GM23248 (cell line): ENCODE measurements at regions not wholly inside any gene's neighbourhood (a gene's known extent, or its start where the extent isn't known, plus 50 kb on each side); places are given as distances from the start of the nearest gene placed in this dataset.

Source experiments
- DNase-seq: peaks from one replicate; pipeline ENCODE4 v3.0.0-alpha.2; 2015
- H2AFZ ChIP-seq: fragments of 200-600 bp; sonication (generic); 2 replicates; pipeline ENCODE4 v1.6.1; 2016; ENCODE audit warnings: antibody characterized with exemption
- H3F3A ChIP-seq: fragments of 200-600 bp; sonication (generic); 2 replicates; pipeline ENCODE4 v1.6.1; 2016; ENCODE audit warnings: mild to moderate bottlenecking, antibody characterized with exemption, mixed run types; ENCODE audit not compliant: insufficient read depth
- H3K27ac ChIP-seq: fragments of 200-600 bp; sonication (generic); 2 replicates; pipeline ENCODE4 v1.5.1; 2016; ENCODE audit warnings: mild to moderate bottlenecking
- H3K27me3 ChIP-seq: fragments of 200-600 bp; sonication (generic); replicated peaks from 2 replicates; pipeline ENCODE4 v1.6.1; 2016; ENCODE audit warnings: mild to moderate bottlenecking; ENCODE audit not compliant: insufficient read depth
- H3K36me3 ChIP-seq: fragments of 200-600 bp; sonication (generic); 2 replicates; pipeline ENCODE4 v1.6.1; 2016; ENCODE audit warnings: low read depth, mild to moderate bottlenecking
- H3K4me1 ChIP-seq: fragments of 200-600 bp; sonication (generic); 2 replicates; pipeline ENCODE4 v1.6.1; 2016; ENCODE audit warnings: mild to moderate bottlenecking; ENCODE audit not compliant: insufficient read depth
- H3K4me2 ChIP-seq: fragments of 200-600 bp; sonication (generic); one replicate; pipeline ENCODE4 v1.6.1; 2016; ENCODE audit warnings: mild to moderate bottlenecking; ENCODE audit not compliant: unreplicated experiment
- H3K4me3 ChIP-seq: fragments of 200-600 bp; sonication (generic); 2 replicates; pipeline ENCODE4 v1.5.1; 2016; ENCODE audit warnings: mild to moderate bottlenecking
- H3K79me2 ChIP-seq: fragments of 200-600 bp; sonication (generic); 2 replicates; pipeline ENCODE4 v1.6.1; 2016; ENCODE audit warnings: mild to moderate bottlenecking; ENCODE audit not compliant: insufficient read depth
- H3K9ac ChIP-seq: fragments of 200-600 bp; sonication (generic); 2 replicates; pipeline ENCODE4 v1.6.1; 2016; ENCODE audit warnings: mild to moderate bottlenecking
- H3K9me2 ChIP-seq: fragments of 200-600 bp; sonication (generic); 2 replicates; pipeline ENCODE4 v1.6.1; 2016; ENCODE audit warnings: mixed run types, mild to moderate bottlenecking, moderate library complexity; ENCODE audit not compliant: insufficient read depth
- H3K9me3 ChIP-seq: fragments of 200-600 bp; sonication (generic); one replicate; pipeline ENCODE4 v1.6.1; 2017; ENCODE audit warnings: low read depth
- H4K20me1 ChIP-seq: fragments of 200-600 bp; sonication (generic); 2 replicates; pipeline ENCODE4 v1.6.0; 2016; ENCODE audit not compliant: insufficient read depth
- EZH2 ChIP-seq: fragments of 200-600 bp; sonication (generic); IDR thresholded peaks from 2 replicates; pipeline ENCODE4 v1.6.1; 2018; ENCODE audit warnings: antibody characterized with exemption, mild to moderate bottlenecking; ENCODE audit not compliant: insufficient read depth, poor library complexity, severe bottlenecking
- EZH2phosphoT487 ChIP-seq: fragments of 200-600 bp; sonication (generic); IDR thresholded peaks from 2 replicates; pipeline ENCODE4 v1.6.1; 2018; ENCODE audit warnings: antibody characterized with exemption, moderate library complexity, mild to moderate bottlenecking, low read depth; ENCODE audit not compliant: insufficient read depth
- WGBS, 2 experiments: methylation state at CpG; one replicate each; pipeline ENCODE4 v1.1.6; 2015 to 2017; ENCODE audit warnings: low lambda C conversion rate in 2 of 2, low coverage in 1 of 2; ENCODE audit errors: missing lambda C conversion rate in 2 of 2; 5-methylcytosine and 5-hydroxymethylcytosine counted together
- in situ Hi-C: fragments of 300-500 bp; cut with MboI; formaldehyde crosslinking; loops from 2 replicates; pipeline ENCODE4 v1.15.0; 2020

DNA sequence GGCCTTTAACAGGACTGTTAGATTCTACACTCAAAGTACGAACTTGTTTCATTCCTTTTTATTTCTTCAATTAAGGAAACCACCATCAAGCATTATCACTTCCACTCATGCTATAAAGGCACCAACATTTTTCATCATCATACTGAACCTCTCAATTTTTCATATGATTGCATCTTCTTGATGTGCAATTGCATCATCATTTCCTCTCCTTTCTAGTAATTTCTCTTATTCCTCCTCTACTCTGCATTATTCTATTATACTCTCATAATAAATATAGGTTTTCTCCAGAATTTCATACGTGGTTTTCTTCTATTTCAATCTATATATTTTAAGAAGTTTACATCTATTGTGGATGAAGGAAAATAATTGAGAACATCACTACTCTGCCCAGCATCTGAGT lies 506.2 kb upstream of the ZNF385D start:
- no peak overlapping the region for H3K4me3 ChIP-seq
- in situ Hi-C loops: no loop called here
- H4K20me1 ChIP-seq: no peaks in the 10 kb centered on the region
- H3K9me3 ChIP-seq: no peaks in the 10 kb centered on the region
- H3F3A ChIP-seq: no peaks in the 10 kb centered on the region
- H3K9ac ChIP-seq: no peak overlapping the region
- TF ChIP-seq EZH2 (no peak), EZH2phosphoT487 (no peak)
- no peak for DNase-seq
- H3K79me2 ChIP-seq: no peaks in the 10 kb centered on the region
- H3K27ac ChIP-seq: no peak overlapping the region
- 86 to 87% methylated on average over 2 of the region's 2 CpGs for WGBS, 2 experiments
- H2AFZ ChIP-seq: no peak overlapping the region
- H3K36me3 ChIP-seq: no peaks in the 10 kb centered on the region
- no peak overlapping the region for H3K4me2 ChIP-seq
- no peaks in the 10 kb centered on the region for H3K4me1 ChIP-seq
- no peaks in the 10 kb centered on the region for H3K9me2 ChIP-seq
- 0 out of 2 replicates have a peak, but pooled peaks cover 10% of the 10 kb centered on the region for H3K27me3 ChIP-seq

DNA sequence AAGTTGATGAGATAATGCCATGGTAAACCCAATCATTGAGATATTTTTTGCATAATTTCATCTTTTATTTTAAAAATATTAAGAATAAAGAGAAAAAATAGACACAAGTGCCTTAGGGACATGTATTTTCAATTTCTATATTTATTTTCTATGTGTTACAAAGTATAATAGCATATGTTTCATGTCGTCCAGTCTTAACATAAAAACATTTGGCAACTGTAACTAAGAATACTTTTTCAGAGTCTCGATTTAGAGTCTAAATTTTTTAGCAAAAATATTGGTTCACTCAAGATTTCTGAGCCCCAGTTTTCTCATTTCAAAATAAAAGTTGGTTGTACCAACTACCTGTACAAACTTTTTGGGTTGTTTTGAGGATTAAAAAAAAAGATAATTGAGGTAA lies 511.4 kb upstream of the ZNF385D start:
- DNase-seq: no peak
- Histone ChIP-seq H3K27ac (no peak overlapping the region), H3K9ac (no peak overlapping the region), H3K9me3 (no peaks in the 10 kb centered on the region), H3K36me3 (no peaks in the 10 kb centered on the region), H3K4me1 (peaks cover 12% of the 10 kb centered on the region), H3K4me3 (no peak overlapping the region), H3F3A (0 out of 2 replicates have a peak, but pooled peaks cover 10% of the 10 kb centered on the region), H3K9me2 (no peaks in the 10 kb centered on the region), H3K27me3 (no peaks in the 10 kb centered on the region), H3K4me2 (no peak overlapping the region), H4K20me1 (no peaks in the 10 kb centered on the region), H2AFZ (no peak overlapping the region), H3K79me2 (no peaks in the 10 kb centered on the region)
- TF ChIP-seq EZH2: no peak
- no peak for TF ChIP-seq EZH2phosphoT487
- WGBS, 2 experiments: 52 to 55% methylated on average over 2 of the region's 2 CpGs
- in situ Hi-C loops: no loop called here

DNA sequence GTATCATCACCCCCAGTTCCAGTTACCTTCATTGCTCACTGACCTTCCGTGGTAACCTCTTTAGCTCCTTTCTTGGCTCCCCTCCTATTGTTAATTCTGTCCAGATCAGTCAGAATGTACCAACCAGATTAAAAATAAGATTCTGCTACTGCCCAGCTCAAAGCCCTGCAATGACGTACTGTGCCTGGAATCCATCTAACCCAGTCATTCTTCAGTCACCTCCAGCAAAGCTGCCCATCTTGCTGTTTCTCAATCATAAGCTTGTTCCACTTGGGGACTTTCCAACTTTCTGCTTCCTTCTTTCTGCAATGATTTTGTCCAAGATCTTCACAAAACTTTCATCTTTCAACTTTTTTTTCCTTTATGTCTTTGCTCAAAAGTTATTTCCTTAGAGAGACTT lies 512.0 kb upstream of the ZNF385D start:
- DNase-seq: peak; percentile 87
- Histone ChIP-seq H3F3A (0 out of 2 replicates have a peak, but pooled peaks cover 10% of the 10 kb centered on the region), H3K9me2 (no peaks in the 10 kb centered on the region), H4K20me1 (no peaks in the 10 kb centered on the region), H3K36me3 (no peaks in the 10 kb centered on the region), H3K79me2 (no peaks in the 10 kb centered on the region), H3K4me1 (peaks cover 12% of the 10 kb centered on the region), H3K9me3 (no peaks in the 10 kb centered on the region), H3K4me3 (no peak overlapping the region), H2AFZ (no peak overlapping the region), H3K27me3 (no peaks in the 10 kb centered on the region), H3K27ac (no peak overlapping the region), H3K4me2 (peak overlapping the region; percentile 16), H3K9ac (no peak overlapping the region)
- WGBS, 2 experiments: 3 to 5% methylated on average over 2 of the region's 2 CpGs
- in situ Hi-C loops: no loop called here
- TF ChIP-seq EZH2 (no peak), EZH2phosphoT487 (no peak)

DNA sequence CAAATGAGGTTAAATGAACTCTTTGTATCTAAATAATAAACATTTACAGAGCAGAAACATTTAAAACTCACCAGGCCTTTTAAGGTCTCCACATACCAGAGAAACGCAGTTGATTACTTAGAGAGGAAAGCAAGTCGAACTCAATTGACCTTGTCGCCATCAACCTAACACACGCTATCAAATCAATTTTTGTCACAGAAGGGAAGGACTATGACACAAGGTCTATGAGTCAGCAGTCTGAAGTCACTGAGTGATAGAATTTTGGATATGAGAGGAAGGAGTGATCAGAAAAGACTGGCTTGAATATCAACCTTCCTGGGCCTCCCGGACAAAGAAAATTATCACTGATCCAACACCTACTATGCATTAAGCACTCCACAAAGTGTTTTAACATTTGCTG lies 514.4 kb upstream of the ZNF385D start:
- Histone ChIP-seq H3K9me3 (no peaks in the 10 kb centered on the region), H2AFZ (no peak overlapping the region), H4K20me1 (no peaks in the 10 kb centered on the region), H3K9me2 (no peaks in the 10 kb centered on the region), H3K9ac (no peak overlapping the region), H3K4me1 (peaks cover 12% of the 10 kb centered on the region), H3F3A (0 out of 2 replicates have a peak, but pooled peaks cover 10% of the 10 kb centered on the region), H3K27me3 (no peaks in the 10 kb centered on the region), H3K4me3 (no peak overlapping the region), H3K27ac (no peak overlapping the region), H3K79me2 (no peaks in the 10 kb centered on the region), H3K36me3 (no peaks in the 10 kb centered on the region), H3K4me2 (no peak overlapping the region)
- DNase-seq: no peak
- 97 to 98% methylated on average over 5 of the region's 5 CpGs for WGBS, 2 experiments
- in situ Hi-C loops: no loop called here
- TF ChIP-seq EZH2: no peak
- TF ChIP-seq EZH2phosphoT487: no peak

DNA sequence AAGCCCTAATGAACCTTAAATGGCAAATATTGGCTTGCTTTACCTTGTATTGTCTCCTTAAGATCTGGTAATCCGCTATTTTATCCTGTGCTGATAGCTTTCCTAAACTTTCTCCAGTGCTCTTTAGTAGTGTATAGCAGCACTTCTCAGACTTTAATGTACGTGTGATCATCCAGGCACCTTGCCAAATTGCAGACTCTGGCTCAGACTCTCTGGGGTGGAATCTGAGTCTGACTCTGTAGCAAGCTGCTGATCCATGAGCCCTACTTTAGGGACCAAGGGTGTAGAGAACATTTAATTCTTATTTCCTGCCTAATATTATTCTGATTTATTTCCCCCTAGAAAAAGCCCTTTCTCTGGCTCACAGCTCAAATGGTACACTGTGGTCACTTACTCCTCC lies 518.8 kb upstream of the ZNF385D start:
- DNase-seq: peak; percentile 53
- no peak for TF ChIP-seq EZH2phosphoT487
- no peak for TF ChIP-seq EZH2

More for the DNA sequence above, 518.8 kb upstream of the ZNF385D start:
- H3K4me1 ChIP-seq: no peaks in the 10 kb centered on the region
- H2AFZ ChIP-seq: no peak overlapping the region
- no peak overlapping the region for H3K27ac ChIP-seq
- no peaks in the 10 kb centered on the region for H3K27me3 ChIP-seq
- in situ Hi-C loops: no loop called here
- no peaks in the 10 kb centered on the region for H3K36me3 ChIP-seq
- no peak overlapping the region for H3K4me3 ChIP-seq
- H3K9ac ChIP-seq: no peak overlapping the region
- H3F3A ChIP-seq: no peaks in the 10 kb centered on the region
- no peak overlapping the region for H3K4me2 ChIP-seq
- 62 to 65% methylated on average over 2 of the region's 2 CpGs for WGBS, 2 experiments
- no peaks in the 10 kb centered on the region for H3K79me2 ChIP-seq
- H3K9me2 ChIP-seq: no peaks in the 10 kb centered on the region
- no peaks in the 10 kb centered on the region for H4K20me1 ChIP-seq
- H3K9me3 ChIP-seq: no peaks in the 10 kb centered on the region
